ENCODE measurements at regions not wholly inside any gene's neighbourhood (a gene's known extent, or its start where the extent isn't known, plus 50 kb on each side); places are given as distances from the start of the nearest gene placed in this dataset.
"Not testable (repeated sequence)": the region's sequence is repeated elsewhere in the genome, so short reads cannot be mapped to it uniquely, and the experiment has no call there.

DNA sequence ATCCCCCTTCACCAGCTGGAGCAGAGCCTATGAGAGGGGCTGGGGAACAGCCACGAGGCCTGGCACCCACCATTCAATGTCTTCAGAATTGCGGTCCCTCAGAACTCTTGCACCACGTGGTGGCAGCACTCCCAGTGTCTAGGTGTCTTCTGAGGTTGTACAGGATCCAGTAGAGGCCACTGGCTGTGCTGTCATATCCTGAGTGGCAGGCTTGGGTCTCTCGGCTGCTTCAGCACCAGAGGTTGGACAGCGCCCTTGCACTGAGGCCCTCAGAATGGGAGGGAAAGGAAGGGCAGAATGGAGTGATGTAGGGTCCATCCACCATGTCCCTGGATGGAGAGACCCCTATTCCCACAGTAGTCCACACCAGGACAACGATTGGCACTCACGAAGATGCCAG is 112.0 kb upstream of the TEKT4 start:
- Histone ChIP-seq H3K4me3 (ENCODE audit: low read depth, low read length) (no peak overlapping the region), H3K27ac (no peak overlapping the region), H3K36me3 (ENCODE audit: control insufficient read depth, insufficient read depth, low read length) (no peaks in the 10 kb centered on the region), H3K4me1 (no peaks in the 10 kb centered on the region), H2AFZ (no peak overlapping the region), H3K4me2 (ENCODE audit: low read length) (no peak overlapping the region), H3K9ac (no peak overlapping the region), H3K79me2 (no peaks in the 10 kb centered on the region), H3K9me3 (ENCODE audit: control insufficient read depth, low read length) (no peaks in the 10 kb centered on the region), H3K27me3 (ENCODE audit: control insufficient read depth, insufficient read depth, low read length) (no peaks in the 10 kb centered on the region)
- TF ChIP-seq, protein P1, sequence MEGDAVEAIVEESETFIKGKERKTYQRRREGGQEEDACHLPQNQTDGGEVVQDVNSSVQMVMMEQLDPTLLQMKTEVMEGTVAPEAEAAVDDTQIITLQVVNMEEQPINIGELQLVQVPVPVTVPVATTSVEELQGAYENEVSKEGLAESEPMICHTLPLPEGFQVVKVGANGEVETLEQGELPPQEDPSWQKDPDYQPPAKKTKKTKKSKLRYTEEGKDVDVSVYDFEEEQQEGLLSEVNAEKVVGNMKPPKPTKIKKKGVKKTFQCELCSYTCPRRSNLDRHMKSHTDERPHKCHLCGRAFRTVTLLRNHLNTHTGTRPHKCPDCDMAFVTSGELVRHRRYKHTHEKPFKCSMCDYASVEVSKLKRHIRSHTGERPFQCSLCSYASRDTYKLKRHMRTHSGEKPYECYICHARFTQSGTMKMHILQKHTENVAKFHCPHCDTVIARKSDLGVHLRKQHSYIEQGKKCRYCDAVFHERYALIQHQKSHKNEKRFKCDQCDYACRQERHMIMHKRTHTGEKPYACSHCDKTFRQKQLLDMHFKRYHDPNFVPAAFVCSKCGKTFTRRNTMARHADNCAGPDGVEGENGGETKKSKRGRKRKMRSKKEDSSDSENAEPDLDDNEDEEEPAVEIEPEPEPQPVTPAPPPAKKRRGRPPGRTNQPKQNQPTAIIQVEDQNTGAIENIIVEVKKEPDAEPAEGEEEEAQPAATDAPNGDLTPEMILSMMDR (IDR thresholded peaks at IDR 0.05) = no peak

DNA sequence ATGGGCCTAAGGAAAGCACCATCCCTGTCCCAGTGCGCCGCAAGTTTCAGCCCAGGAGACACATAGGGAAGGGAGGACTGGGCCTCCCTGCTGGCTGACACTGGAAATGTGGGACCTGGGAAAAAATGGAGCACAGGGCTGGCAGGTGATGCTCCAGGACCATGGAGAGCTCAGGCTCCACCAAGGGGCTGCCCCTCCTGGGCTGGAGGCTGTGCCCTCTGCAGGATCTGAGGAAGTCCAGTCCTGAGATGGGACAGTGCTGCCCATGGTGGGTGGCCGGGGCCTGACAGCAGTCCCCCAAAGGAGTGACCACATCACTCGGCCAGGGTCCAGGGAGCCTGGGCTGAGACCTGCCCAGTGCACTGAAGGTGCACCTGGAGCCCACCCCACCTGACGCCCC is 108.6 kb upstream of the TEKT4 start:
- H3K79me2 ChIP-seq = no peaks in the 10 kb centered on the region
- no peak overlapping the region for H3K4me2 ChIP-seq (ENCODE audit: low read length)
- no peak overlapping the region for H3K9ac ChIP-seq
- H2AFZ ChIP-seq = no peak overlapping the region
- no peak overlapping the region for H3K4me3 ChIP-seq (ENCODE audit: low read depth, low read length)
- H3K9me3 ChIP-seq (ENCODE audit: control insufficient read depth, low read length) = no peaks in the 10 kb centered on the region
- TF ChIP-seq, protein P1 (IDR thresholded peaks at IDR 0.05) = no peak
- H3K27me3 ChIP-seq (ENCODE audit: control insufficient read depth, insufficient read depth, low read length) = no peaks in the 10 kb centered on the region
- no peak overlapping the region for H3K27ac ChIP-seq
- no peaks in the 10 kb centered on the region for H3K36me3 ChIP-seq (ENCODE audit: control insufficient read depth, insufficient read depth, low read length)
- no peaks in the 10 kb centered on the region for H3K4me1 ChIP-seq

DNA sequence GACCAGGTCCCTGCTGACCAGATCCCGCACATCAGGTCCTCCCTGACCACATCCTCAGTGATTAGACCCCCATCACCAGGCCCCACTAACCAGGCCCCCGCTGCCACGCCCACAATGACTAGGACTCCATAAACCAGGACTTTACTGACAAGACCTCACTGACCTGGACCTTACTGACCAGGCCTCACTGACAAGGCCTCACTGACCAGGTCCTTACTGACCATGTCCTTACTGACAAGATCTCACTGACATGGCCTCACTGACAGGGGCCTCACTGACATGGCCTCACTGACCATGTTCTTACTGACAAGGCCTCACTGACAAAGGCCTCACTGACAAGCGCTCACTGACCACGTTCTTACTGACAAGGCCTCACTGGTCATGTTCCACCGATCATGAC is 107.9 kb upstream of the TEKT4 start:
- TF ChIP-seq, protein P1 (IDR thresholded peaks at IDR 0.05) = no peak
- Histone ChIP-seq H3K36me3 (ENCODE audit: control insufficient read depth, insufficient read depth, low read length) (no peaks in the 10 kb centered on the region), H3K27me3 (ENCODE audit: control insufficient read depth, insufficient read depth, low read length) (no peaks in the 10 kb centered on the region), H3K4me3 (ENCODE audit: low read depth, low read length) (no peak overlapping the region), H3K27ac (no peak overlapping the region), H3K9me3 (ENCODE audit: control insufficient read depth, low read length) (no peaks in the 10 kb centered on the region), H3K79me2 (no peaks in the 10 kb centered on the region), H3K4me1 (no peaks in the 10 kb centered on the region), H3K9ac (no peak overlapping the region), H2AFZ (no peak overlapping the region), H3K4me2 (ENCODE audit: low read length) (no peak overlapping the region)

DNA sequence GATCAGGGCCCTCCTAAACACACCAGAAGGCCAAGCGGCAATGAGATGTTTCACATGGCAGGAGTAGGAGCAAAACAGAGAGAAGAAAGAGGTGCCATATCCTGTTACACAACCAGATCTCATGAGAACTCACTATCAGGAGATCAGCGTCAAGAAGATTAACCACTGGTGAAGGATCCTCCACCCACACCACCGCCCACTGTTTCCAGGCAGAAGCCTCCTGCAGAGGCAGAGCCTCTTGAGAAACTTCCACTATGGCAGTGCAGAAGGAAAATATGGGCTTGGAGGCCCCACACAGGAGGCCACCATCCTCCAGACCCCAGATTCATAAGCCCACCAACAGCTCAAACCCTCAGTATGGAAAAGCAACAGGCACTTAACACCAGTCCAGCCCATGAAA is 106.9 kb upstream of the TEKT4 start:
- H3K27ac ChIP-seq; H3K79me2 ChIP-seq; H3K9ac ChIP-seq; H2AFZ ChIP-seq; H3K4me2 ChIP-seq (ENCODE audit: low read length); H3K9me3 ChIP-seq (ENCODE audit: control insufficient read depth, low read length); H3K4me1 ChIP-seq; H3K27me3 ChIP-seq (ENCODE audit: control insufficient read depth, insufficient read depth, low read length); H3K4me3 ChIP-seq (ENCODE audit: low read depth, low read length); H3K36me3 ChIP-seq (ENCODE audit: control insufficient read depth, insufficient read depth, low read length): not testable (repeated sequence)

DNA sequence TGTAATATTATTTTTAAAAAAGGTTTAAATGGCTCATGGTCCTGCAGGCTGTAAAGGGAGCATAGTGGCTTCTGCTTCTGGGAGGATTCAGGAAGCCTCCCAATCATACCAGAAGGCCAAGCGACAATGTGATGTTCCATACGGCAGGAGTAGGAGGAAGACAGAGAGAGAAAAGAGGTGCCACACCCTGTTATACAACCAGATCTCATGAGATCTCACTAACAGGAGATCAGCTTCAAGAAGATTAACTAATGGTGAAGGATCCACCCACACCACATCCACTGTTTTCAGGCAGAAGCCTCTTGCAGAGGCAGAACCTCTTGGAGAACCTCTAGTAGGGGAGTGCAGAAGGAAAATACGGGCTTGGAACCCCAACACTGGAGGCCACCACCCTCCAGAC is 103.9 kb upstream of the TEKT4 start:
- no peaks in the 10 kb centered on the region for H3K4me1 ChIP-seq
- H3K9me3 ChIP-seq (ENCODE audit: control insufficient read depth, low read length) = no peaks in the 10 kb centered on the region
- no peak overlapping the region for H3K4me3 ChIP-seq (ENCODE audit: low read depth, low read length)
- no peaks in the 10 kb centered on the region for H3K27me3 ChIP-seq (ENCODE audit: control insufficient read depth, insufficient read depth, low read length)
- H2AFZ ChIP-seq = no peak overlapping the region
- H3K4me2 ChIP-seq (ENCODE audit: low read length) = no peak overlapping the region
- no peak overlapping the region for H3K27ac ChIP-seq
- TF ChIP-seq, protein P1 (IDR thresholded peaks at IDR 0.05) = no peak
- no peaks in the 10 kb centered on the region for H3K36me3 ChIP-seq (ENCODE audit: control insufficient read depth, insufficient read depth, low read length)
- H3K79me2 ChIP-seq = no peaks in the 10 kb centered on the region
- no peak overlapping the region for H3K9ac ChIP-seq

Data from parathyroid adenoma (tissue), 2 donors.